ENCODE measurements at regions not wholly inside any gene's neighbourhood (a gene's known extent, or its start where the extent isn't known, plus 50 kb on each side); places are given as distances from the start of the nearest gene placed in this dataset.

DNA sequence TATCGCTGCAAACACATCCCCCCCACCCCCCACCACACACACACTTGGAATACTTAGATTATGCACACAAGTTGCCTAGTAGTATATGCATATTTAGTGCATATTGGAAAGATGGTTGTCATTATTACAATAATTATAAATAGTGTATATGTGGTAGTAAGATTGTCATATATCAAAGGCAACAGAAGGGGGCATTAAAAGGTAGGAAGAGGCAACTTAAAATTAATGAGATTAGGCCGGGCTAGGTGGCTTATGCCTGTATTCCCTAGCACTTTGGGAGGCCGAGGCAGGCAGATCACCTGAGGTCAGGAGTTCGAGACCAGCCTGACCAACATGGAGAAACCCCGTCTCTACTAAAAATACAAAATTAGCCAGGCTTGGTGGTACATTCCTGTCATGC lies 52.1 kb downstream of the GSC start:
- WGBS, 2 experiments (ENCODE audit: insufficient coverage in 1 of 2, insufficient read length in 1 of 2): 84 to 93% methylated on average over 3 to 5 of the region's 5 CpGs
- H3K9me3 Mint-ChIP-seq: peaks cover 3% of the 10 kb centered on the region

DNA sequence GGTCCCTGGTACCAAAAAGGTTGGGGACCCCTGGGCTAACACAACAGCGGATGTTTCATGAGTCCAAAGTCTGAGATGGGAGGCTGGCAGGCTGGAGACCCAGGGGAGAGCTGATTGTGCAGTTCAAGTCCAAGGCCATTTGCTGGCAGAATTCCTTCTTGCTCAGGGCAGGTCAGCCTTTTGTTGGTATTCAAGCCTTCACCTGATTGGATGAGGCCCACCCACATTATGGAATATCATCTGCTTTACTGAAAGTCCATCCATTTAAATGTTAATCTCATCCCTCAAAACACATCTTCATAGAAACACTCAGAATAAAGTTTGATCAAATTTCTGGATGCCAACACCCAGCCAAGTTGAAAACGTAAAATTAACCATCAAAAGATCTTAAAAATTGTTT lies 52.9 kb downstream of the GSC start:
- TF ChIP-seq, protein P1, sequence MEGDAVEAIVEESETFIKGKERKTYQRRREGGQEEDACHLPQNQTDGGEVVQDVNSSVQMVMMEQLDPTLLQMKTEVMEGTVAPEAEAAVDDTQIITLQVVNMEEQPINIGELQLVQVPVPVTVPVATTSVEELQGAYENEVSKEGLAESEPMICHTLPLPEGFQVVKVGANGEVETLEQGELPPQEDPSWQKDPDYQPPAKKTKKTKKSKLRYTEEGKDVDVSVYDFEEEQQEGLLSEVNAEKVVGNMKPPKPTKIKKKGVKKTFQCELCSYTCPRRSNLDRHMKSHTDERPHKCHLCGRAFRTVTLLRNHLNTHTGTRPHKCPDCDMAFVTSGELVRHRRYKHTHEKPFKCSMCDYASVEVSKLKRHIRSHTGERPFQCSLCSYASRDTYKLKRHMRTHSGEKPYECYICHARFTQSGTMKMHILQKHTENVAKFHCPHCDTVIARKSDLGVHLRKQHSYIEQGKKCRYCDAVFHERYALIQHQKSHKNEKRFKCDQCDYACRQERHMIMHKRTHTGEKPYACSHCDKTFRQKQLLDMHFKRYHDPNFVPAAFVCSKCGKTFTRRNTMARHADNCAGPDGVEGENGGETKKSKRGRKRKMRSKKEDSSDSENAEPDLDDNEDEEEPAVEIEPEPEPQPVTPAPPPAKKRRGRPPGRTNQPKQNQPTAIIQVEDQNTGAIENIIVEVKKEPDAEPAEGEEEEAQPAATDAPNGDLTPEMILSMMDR (conservative IDR thresholded peaks at IDR 0.05): no peak
- H3K27me3 ChIP-seq (ENCODE audit: control insufficient read depth, insufficient read depth, low read length, poor library complexity, severe bottlenecking): no peaks in the 10 kb centered on the region
- no peaks in the 10 kb centered on the region for H3K36me3 ChIP-seq (ENCODE audit: control insufficient read depth, insufficient read depth, low read length)
- no peaks in the 10 kb centered on the region for H3K9me3 ChIP-seq (ENCODE audit: control insufficient read depth, low read length)
- no peak overlapping the region for H3K4me3 ChIP-seq (ENCODE audit: low read length)
- H3K27me3 Mint-ChIP-seq (ENCODE audit: insufficient read depth): peaks cover 2% of the 10 kb centered on the region
- H3K27ac Mint-ChIP-seq: no peak overlapping the region
- H3K4me1 ChIP-seq (ENCODE audit: control insufficient read depth, insufficient read depth, low read length): no peaks in the 10 kb centered on the region
- H3K9ac ChIP-seq (ENCODE audit: extremely low read depth, low read length, poor library complexity, severe bottlenecking): no peak overlapping the region
- DNase-seq: no peak
- peaks cover 3% of the 10 kb centered on the region for H3K9me3 Mint-ChIP-seq
- no peak overlapping the region for H3K27ac ChIP-seq (ENCODE audit: low read depth, low read length)
- WGBS, 2 experiments (ENCODE audit: insufficient coverage in 1 of 2, insufficient read length in 1 of 2): 47 to 65% methylated on average over 1 to 2 of the region's 2 CpGs
- peaks cover 3% of the 10 kb centered on the region for H3K36me3 Mint-ChIP-seq (ENCODE audit: low read depth)
- no peak overlapping the region for H3K4me3 Mint-ChIP-seq
- H3K4me1 Mint-ChIP-seq: no peaks in the 10 kb centered on the region

More for the DNA sequence above, 52.1 kb downstream of the GSC start:
- Histone ChIP-seq H3K27ac (ENCODE audit: low read depth, low read length) (no peak overlapping the region), H3K4me3 (ENCODE audit: low read length) (no peak overlapping the region), H3K4me1 (ENCODE audit: control insufficient read depth, insufficient read depth, low read length) (no peaks in the 10 kb centered on the region), H3K9ac (ENCODE audit: extremely low read depth, low read length, poor library complexity, severe bottlenecking) (no peak overlapping the region), H3K9me3 (ENCODE audit: control insufficient read depth, low read length) (no peaks in the 10 kb centered on the region), H3K27me3 (ENCODE audit: control insufficient read depth, insufficient read depth, low read length, poor library complexity, severe bottlenecking) (no peaks in the 10 kb centered on the region), H3K36me3 (ENCODE audit: control insufficient read depth, insufficient read depth, low read length) (no peaks in the 10 kb centered on the region)
- Mint-ChIP-seq H3K4me1 (no peaks in the 10 kb centered on the region), H3K4me3 (no peak overlapping the region), H3K36me3 (ENCODE audit: low read depth) (peaks cover 3% of the 10 kb centered on the region), H3K27me3 (ENCODE audit: insufficient read depth) (no peaks in the 10 kb centered on the region), H3K27ac (no peak overlapping the region)
- TF ChIP-seq, protein P1 (conservative IDR thresholded peaks at IDR 0.05): peak; percentile 15
- no peak for DNase-seq

DNA sequence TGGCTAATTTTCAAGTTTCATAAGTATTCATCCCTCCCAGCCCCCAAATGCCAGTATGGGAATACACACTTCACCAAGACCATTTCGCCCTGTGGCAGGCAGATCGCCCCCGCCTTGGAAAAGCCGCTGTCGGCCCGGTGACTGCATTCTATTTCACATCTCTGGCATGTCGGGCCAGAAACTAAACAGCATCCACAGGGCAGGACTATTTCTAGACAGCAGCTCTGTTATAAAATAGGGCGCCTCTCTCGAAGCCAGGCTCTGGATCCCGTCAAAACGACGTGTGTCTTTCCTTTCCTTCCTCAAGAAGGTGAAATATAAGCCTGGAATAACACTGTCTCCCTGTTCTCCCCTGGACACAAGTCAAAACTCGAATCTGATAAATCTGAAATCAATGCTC lies 56.8 kb downstream of the GSC start:
- H3K9ac ChIP-seq (ENCODE audit: extremely low read depth, low read length, poor library complexity, severe bottlenecking): no peak overlapping the region
- peaks cover 2% of the 10 kb centered on the region for H3K27me3 Mint-ChIP-seq (ENCODE audit: insufficient read depth)
- WGBS, 2 experiments (ENCODE audit: insufficient coverage in 1 of 2, insufficient read length in 1 of 2): 87 to 98% methylated on average over 12 to 13 of the region's 13 CpGs
- no peaks in the 10 kb centered on the region for H3K9me3 ChIP-seq (ENCODE audit: control insufficient read depth, low read length)
- H3K9me3 Mint-ChIP-seq: peaks cover 3% of the 10 kb centered on the region
- H3K4me3 ChIP-seq (ENCODE audit: low read length): no peak overlapping the region
- no peak for DNase-seq
- no peak overlapping the region for H3K27ac ChIP-seq (ENCODE audit: low read depth, low read length)
- H3K36me3 ChIP-seq (ENCODE audit: control insufficient read depth, insufficient read depth, low read length): no peaks in the 10 kb centered on the region
- no peaks in the 10 kb centered on the region for H3K27me3 ChIP-seq (ENCODE audit: control insufficient read depth, insufficient read depth, low read length, poor library complexity, severe bottlenecking)
- peaks cover 3% of the 10 kb centered on the region for H3K36me3 Mint-ChIP-seq (ENCODE audit: low read depth)
- no peaks in the 10 kb centered on the region for H3K4me1 Mint-ChIP-seq
- H3K4me1 ChIP-seq (ENCODE audit: control insufficient read depth, insufficient read depth, low read length): no peaks in the 10 kb centered on the region
- H3K27ac Mint-ChIP-seq: no peak overlapping the region
- H3K4me3 Mint-ChIP-seq: no peak overlapping the region
- TF ChIP-seq, protein P1 (conservative IDR thresholded peaks at IDR 0.05): no peak

Measured in endodermal cell (in vitro differentiated cells).